Kidney (tissue), 13 donors: ENCODE measurements at regions not wholly inside any gene's neighbourhood (a gene's known extent, or its start where the extent isn't known, plus 50 kb on each side); places are given as distances from the start of the nearest gene placed in this dataset.

Source experiments
- DNase-seq, 5 donors: peaks; one replicate each; pipeline ENCODE4 v3.0.0-alpha.2; 2013 to 2020
- FAIRE-seq: peaks from 2 replicates; lab custom pipeline; 2012; peaks lifted over from hg19 to GRCh38; lab: Jason Lieb, UNC
- H3K27ac ChIP-seq, 2 donors: one replicate each; pipeline ENCODE4 v1.7.0; 2013; ENCODE audit warnings: low read depth in 2 of 2, low read length in 2 of 2, inconsistent platforms in 1 of 2
- H3K27me3 ChIP-seq: one replicate; pipeline ENCODE4 v1.7.1; 2013; ENCODE audit warnings: low read length, inconsistent platforms; ENCODE audit not compliant: control insufficient read depth, insufficient read depth
- H3K36me3 ChIP-seq, 3 donors: one replicate each; pipeline versions ENCODE4 v1.7.0 to v1.7.1; 2013; ENCODE audit warnings: low read length in 3 of 3, control low read depth in 1 of 3, inconsistent platforms in 1 of 3; ENCODE audit not compliant: insufficient read depth in 3 of 3, control insufficient read depth in 2 of 3
- H3K4me1 ChIP-seq, 3 donors: one replicate each; pipeline versions ENCODE4 v1.7.0 to v1.7.1; 2013; ENCODE audit warnings: low read length in 3 of 3, inconsistent platforms in 1 of 3, low read depth in 1 of 3; ENCODE audit not compliant: control insufficient read depth in 2 of 3, insufficient read depth in 2 of 3
- H3K4me3 ChIP-seq, 3 donors: one replicate each; pipeline versions ENCODE4 v1.7.0 to v1.8.1; 2013; ENCODE audit warnings: low read length in 3 of 3, control low read depth in 1 of 3, inconsistent platforms in 1 of 3
- H3K9ac ChIP-seq, 3 donors: one replicate each; pipeline versions ENCODE4 v1.7.0 to v1.7.1; 2013; ENCODE audit warnings: low read length in 3 of 3, control low read depth in 1 of 3, inconsistent platforms in 1 of 3
- H3K9me3 ChIP-seq, 3 donors: one replicate each; pipeline versions ENCODE4 v1.7.0 to v1.7.1; 2013; ENCODE audit warnings: low read length in 3 of 3, control low read depth in 1 of 3, inconsistent platforms in 1 of 3; ENCODE audit not compliant: control insufficient read depth in 2 of 3, insufficient read depth in 1 of 3
- CTCF ChIP-seq: IDR thresholded peaks from 3 replicates; pipeline ENCODE4 v1.5.1; 2012; ENCODE audit warnings: mild to moderate bottlenecking, moderate library complexity, borderline replicate concordance; ENCODE audit not compliant: insufficient read depth; ENCODE audit errors: extremely low read depth
- intact Hi-C: fragments of 100-400 bp; cut with DNase I; formaldehyde crosslinking; loops from one replicate; pipeline ENCODE4 v1.11.1; 2022
- donor health status: control.
- donor health status: control.
- donor health status: control.
- donor health status: control.
- donor health status: control.
- donor health status: DM: yes; HTN: yes; CAD: no.
- donor health status: Normal renal cell carcinoma (clear cell type).

DNA sequence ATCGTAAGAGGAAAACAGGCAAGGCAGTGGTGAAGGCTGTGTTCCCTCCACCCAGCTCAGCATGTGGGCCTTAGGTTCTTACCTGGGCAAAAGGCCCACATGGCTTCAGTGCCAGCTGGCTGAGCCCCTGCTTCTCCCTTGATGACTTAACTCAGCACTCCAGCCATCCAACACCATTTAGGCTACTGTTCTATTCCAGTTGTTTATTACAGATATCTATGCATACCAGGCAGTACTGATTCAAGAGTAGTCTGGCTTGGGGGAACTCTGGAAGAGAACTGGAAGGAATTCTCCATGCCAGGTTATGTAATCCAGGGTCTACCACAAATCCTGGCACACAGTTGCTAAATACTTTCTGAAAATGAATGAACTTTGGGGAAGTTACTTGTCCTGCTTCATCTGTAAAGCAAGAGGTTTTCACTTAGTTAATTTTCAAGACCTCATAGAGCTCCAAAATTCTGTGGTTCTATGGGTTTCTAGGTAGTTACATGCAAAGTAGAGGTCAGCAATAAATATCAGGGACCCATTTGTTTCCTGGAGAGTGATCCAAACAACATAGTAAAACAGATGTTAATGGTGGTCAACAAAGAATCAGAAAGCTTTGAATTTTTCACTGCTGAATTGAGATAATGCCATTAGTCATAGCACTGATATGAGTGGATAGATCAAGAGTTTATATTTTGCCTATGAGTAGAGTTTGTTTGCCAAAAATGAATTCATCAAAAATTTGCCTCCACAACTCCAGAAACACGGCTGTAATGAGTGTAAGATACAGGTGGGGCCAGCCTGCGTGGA, 88.2 kb upstream of the OSMR start:
- H3K36me3 ChIP-seq: no peaks in the 10 kb centered on the region
- H3K27me3 ChIP-seq: no peaks in the 10 kb centered on the region
- H3K4me3 ChIP-seq: no peak overlapping the region
- FAIRE-seq: no peak
- H3K27ac ChIP-seq: no peak overlapping the region
- no peak for DNase-seq
- no peaks in the 10 kb centered on the region for H3K9me3 ChIP-seq
- intact Hi-C loops: no loop called here
- no peak for TF ChIP-seq CTCF
- H3K9ac ChIP-seq: no peak overlapping the region
- no peaks in the 10 kb centered on the region for H3K4me1 ChIP-seq

GRCh38 chr5:38758774-38759600, 86.8 kb upstream of the OSMR start:
- Histone ChIP-seq H3K27me3 (no peaks in the 10 kb centered on the region), H3K4me3 (no peak overlapping the region), H3K27ac (no peak overlapping the region), H3K9me3 (no peaks in the 10 kb centered on the region), H3K4me1 (no peaks in the 10 kb centered on the region), H3K36me3 (no peaks in the 10 kb centered on the region), H3K9ac (no peak overlapping the region)
- FAIRE-seq: no peak
- DNase-seq: peak in 3 of 5 donors; percentile 46 to 75 (median 74)
- intact Hi-C loops: no loop called here
- TF ChIP-seq CTCF: no peak

DNA sequence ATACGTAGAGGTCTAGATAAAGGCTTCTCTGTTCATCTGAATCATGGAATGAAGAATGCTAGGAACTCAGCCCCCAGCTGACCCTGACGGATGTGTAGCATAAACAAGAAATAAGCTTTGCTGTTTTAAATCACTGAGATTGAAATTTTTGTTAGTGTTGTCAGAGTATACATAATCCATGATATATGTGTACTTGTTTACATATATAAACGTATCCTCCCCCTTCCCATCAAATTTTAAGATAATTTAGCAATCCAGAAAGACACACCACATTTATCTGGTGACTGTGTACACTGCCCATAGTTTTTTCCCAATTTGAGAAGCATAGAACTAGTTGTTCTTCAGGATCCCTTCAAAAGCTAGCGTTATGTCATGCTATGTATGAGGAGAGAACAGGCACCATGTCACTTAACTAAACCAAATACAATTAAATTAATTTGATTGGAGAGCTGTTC, 80.8 kb upstream of the OSMR start:
- Histone ChIP-seq H3K4me1 (peaks cover 0 to 4% (median 0%) of the 10 kb centered on the region in 3 donors), H3K27ac (no peak overlapping the region), H3K36me3 (no peaks in the 10 kb centered on the region), H3K27me3 (no peaks in the 10 kb centered on the region), H3K9me3 (peaks cover 0 to 6% (median 4%) of the 10 kb centered on the region in 3 donors), H3K9ac (no peak overlapping the region), H3K4me3 (no peak overlapping the region)
- FAIRE-seq (no peak), DNase-seq (peak in 3 of 5 donors; percentile 37 to 88 (median 61))
- intact Hi-C loops: no loop called here
- no peak for TF ChIP-seq CTCF
